ENCODE measurements at regions not wholly inside any gene's neighbourhood (a gene's known extent, or its start where the extent isn't known, plus 50 kb on each side); places are given as distances from the start of the nearest gene placed in this dataset.
A peak's percentile ranks its signal among the peaks of the same experiment; 100 is the strongest.
"Not testable (repeated sequence)": the region's sequence is repeated elsewhere in the genome, so short reads cannot be mapped to it uniquely, and the experiment has no call there.

DNA sequence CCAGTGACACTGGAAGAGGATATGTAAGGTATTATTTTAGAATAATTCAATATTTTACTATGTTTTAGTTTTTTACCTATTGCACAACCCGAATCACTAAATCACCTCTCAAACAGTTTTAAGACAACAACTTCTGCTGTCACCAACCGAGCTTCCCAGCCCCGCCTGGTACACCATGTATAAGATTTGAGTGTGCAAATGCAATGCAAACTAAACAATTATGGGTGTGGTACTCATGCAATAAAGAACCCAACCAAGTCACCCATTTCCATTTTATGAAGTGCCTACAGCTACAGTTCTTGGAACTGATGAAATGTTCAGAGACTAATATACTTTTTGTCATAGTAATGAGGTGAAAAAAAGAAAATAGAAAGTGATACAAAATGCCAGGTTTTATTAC is 256.2 kb downstream of the TAFA4 start:
- DNase-seq, result no peak

GRCh38 chr3:68667346-68667745 is 265.0 kb downstream of the TAFA4 start:
- DNase-seq, result no peak

DNA sequence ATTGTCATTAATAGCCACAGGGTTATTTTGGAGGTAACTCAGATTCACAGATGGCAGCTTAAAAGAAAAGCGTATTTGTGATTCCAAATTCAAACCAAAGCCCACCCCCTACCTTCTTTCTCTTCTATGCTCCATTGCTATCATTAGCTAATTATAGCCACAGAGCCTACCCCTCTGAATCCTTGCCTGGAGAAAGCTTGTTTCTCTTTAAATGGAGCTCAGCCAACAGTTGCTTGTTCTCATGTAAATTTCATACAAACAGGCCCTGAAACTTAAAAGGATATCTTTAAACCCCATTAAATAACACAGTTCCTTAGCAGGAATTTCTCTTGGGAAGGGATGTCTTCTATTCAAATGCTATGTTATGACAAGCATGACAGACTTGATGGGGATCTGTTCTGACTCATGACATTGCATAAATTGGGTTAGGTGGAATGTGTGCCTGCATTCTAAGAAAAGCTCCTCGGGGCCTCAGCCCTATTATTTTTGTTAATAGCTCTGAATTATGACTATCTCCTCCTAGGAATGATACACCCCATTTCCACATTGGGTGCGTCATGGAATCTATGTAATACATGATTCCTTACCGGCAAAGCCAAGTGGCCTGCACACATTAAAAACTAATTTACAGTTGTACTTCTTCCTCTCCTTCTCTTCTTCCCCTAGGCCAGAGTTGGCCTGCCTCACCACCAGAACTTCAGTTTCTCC is 265.8 kb downstream of the TAFA4 start:
- no peak for DNase-seq

- no peak for DNase-seq
Measured at GRCh38 chr3:68664276-68664675, 268.1 kb downstream of the TAFA4 start.

- DNase-seq, result no peak
Measured at GRCh38 chr3:68662176-68662575, 270.2 kb downstream of the TAFA4 start.

DNA sequence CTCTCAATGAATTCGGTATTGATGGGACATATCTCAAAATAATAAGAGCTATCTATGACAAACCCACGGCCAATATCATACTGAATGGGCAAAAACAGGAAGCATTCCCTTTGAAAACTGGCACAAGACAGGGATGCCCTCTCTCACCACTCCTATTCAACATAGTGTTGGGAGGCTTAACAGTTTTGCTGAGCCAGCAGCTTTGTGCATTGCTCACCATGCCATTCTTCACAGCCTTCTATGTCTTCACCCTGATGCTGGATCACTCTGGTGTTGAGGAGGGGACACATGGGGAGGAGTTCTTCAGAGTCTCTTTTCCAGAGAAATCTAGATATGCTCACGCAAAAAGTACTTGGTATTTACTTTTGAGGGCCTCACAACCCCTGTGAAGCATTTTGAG is 281.7 kb downstream of the TAFA4 start:
- not testable (repeated sequence) for DNase-seq

DNA sequence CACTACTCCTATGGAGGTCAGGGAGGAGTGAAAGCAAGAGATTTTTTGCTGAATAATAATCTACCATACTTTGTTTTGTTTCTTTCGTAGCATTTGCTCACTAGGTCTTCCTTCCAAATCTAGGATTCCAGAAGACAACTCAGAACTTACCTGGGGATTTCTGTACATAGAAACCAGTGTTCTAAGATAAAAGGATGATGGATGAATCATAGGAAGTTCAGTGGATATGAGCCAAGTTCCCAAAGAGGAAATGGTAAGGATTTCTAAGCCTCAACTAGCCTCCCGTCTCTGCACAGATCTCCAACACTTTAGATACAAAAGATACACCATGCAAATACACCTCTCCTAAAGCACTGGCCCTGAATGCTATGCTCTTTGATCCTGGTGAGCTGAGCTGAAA is 283.9 kb downstream of the TAFA4 start:
- DNase-seq, result no peak

DNA sequence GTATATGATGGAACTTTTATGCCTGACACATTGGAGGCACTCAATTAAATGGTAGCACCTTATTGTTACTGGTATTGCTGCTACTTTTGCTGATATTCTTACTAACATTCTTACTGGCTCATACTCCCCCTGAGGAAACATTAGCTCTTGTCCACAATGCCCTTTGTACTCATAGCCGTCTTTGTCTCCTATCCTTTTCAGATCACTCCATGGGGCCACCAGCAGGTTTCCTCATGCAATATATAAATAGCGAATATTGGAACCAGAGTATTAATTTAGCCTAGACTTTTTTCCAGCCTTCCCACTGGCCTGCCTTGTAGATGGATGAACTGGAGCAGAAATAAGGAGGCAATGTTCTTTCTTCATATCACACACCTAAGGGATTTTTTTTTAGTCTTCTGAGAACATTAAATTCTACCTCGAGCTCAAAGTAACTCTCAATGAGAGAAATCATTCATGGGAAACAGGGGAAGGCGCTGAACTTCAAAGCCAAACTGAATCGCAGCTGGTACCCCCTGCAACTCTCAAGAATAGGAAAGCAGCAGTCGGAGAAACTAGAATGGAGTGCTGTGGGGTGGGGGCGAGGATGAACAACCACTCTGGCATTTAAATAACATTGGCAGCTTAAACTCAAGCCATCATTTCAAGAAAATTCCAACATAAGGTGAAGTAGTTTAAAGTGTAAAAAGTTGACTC is 300.3 kb downstream of the TAFA4 start:
- no peak for DNase-seq

- no peak for DNase-seq
Measured at GRCh38 chr3:68620211-68620610, 312.1 kb downstream of the TAFA4 start.

GRCh38 chr3:68614087-68614486 is 318.3 kb downstream of the TAFA4 start:
- DNase-seq, result no peak

DNA sequence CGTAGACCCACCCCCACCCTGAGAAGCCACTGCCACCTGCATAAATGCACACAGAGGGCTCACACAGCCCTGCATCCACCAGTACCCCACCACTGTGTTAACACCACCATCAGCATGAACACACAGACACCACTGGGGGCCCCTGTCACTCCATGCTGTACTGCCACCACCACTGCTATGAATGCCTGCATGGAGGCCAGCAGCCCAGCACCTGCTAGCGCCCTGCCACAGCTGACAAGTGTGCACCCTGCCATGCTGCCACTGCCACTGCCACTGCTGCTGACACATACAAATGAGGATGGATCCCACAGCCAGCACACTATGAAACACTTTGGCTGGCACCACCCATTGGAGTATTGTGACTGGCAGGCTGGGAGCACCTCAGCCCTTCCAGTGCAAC is 361.0 kb downstream of the TAFA4 start:
- no peak for DNase-seq

DNA sequence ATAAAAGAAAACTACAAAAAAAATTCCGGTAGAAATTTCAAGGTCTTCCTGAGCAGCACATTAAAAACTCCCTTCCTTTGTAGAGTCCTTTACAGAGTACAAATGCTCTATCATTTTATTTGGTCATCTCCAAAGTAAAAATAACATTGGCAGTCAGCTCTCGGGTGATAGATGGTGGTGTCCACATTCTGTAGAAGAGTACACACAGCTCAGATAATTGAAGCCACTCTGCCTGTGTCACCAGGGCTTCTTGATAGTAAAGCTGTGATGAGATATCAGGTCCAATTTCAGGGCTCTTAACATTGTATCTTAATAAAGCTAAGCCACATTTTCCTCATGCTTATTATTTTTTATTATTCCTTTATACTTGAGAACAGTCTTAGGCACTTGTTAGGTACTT is 371.6 kb downstream of the TAFA4 start:
- DNase-seq, result no peak

DNA sequence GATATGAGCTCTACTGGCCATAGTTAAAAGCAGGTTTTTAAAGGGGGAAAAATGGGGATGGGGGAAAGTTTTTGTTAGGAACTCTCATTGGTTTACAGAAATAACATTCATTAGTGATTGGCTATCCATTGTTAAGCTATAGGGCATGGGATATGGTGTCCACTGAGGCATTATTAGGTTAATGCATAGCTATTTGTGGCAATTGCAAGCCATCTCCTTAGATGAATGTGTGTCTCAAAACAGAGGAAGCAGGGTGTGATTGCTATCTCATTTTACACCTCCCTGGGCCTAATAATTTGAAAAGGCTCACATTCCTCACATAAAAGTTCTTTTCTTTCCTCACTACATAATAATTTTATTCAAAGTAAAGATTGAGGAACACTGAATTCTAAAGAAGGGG is 396.6 kb downstream of the TAFA4 start:
- DNase-seq, result no peak

DNA sequence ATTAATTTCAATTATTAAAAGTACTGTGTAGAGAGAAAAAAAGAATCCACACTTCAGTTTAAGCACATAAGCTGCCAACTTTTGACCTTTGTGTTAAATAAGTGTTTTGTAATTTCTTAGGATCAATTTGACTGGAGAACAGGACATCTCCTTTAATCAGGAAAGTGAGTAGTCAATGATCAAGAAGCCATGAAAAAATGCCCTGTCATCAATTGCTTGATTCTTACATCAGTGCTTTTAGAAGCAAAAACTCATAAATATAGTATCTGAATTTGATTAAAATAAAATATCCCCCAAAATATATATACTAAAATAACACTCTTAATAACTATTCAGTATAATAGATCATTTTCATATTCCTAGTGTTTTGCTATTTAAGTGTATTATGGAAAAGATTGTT is 409.0 kb downstream of the TAFA4 start:
- no peak for DNase-seq

- DNase-seq, result peak; percentile 2
Measured at GRCh38 chr3:68515237-68515636, 417.1 kb downstream of the TAFA4 start.

DNA sequence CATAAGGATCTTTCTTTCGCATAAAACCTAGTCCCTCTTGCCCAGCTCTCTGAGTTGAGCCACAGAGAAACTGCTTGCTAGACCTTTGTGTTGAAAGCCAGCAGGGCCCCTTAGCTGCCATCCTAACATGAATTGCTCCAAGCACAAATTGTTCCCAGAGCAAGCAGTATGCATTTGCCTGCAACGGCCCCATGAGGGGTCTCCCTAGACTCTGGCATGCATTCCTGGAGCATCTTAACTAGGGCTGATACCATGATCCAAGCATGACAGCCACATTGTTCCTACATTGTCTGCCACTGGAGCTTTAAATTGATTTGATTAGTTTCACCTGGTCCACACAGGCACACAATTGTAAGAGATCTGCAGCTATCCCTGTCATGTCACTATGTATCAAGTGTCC is 428.1 kb downstream of the TAFA4 start:
- no peak for DNase-seq

- not testable (repeated sequence) for DNase-seq
Measured at GRCh38 chr3:68485845-68486244, 446.5 kb downstream of the TAFA4 start.

- DNase-seq, result no peak
Measured at GRCh38 chr3:68485051-68485450, 447.3 kb downstream of the TAFA4 start.

GRCh38 chr3:68483601-68484000 is 448.7 kb downstream of the TAFA4 start:
- DNase-seq, result no peak

DNA sequence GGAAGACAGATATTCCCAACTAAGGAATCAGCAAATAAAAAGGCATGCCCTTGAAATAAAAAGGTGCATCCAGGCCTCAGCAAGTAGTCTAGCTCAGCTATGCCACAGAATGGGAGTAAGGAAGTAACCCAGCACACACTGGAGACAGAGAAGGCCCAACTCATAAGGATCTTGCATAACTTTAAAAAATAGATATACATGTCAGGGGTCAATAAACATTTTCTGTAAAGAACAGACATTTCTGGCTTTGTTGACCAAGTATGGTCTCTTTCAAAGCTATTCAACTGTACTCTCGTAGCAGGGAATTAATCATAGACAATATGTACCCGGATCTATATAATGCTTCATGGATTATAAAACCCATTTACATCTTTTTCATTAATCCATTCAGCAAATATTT is 449.3 kb downstream of the TAFA4 start:
- DNase-seq, result no peak

GRCh38 chr3:68482565-68482964 is 449.8 kb downstream of the TAFA4 start:
- no peak for DNase-seq

GRCh38 chr3:68479779-68480178 is 452.6 kb downstream of the TAFA4 start:
- DNase-seq, result no peak

- DNase-seq, result no peak
Measured at GRCh38 chr3:68468695-68469375, 463.5 kb downstream of the TAFA4 start.

- no peak for DNase-seq
Measured at GRCh38 chr3:68467465-68467864, 464.9 kb downstream of the TAFA4 start.

All from NCI-H2171 treated with DMSO at 0.1 percent for 48 hours (cell line).